Muscle of leg (tissue), 3 donors: ENCODE measurements at regions not wholly inside any gene's neighbourhood (a gene's known extent, or its start where the extent isn't known, plus 50 kb on each side); places are given as distances from the start of the nearest gene placed in this dataset.
"Not testable (repeated sequence)": the region's sequence is repeated elsewhere in the genome, so short reads cannot be mapped to it uniquely, and the experiment has no call there.

Source experiments
- DNase-seq: peaks from one replicate; pipeline ENCODE4 v3.0.0; 2013
- H3K27ac ChIP-seq: one replicate; pipeline ENCODE4 v1.5.1; 2013; ENCODE audit warnings: mild to moderate bottlenecking, low read length, control low read depth
- H3K27me3 ChIP-seq: one replicate; pipeline ENCODE4 v1.6.1; 2013; ENCODE audit warnings: low read length; ENCODE audit not compliant: control insufficient read depth, insufficient read depth
- H3K36me3 ChIP-seq: one replicate; pipeline ENCODE4 v1.6.1; 2013; ENCODE audit warnings: low read length; ENCODE audit not compliant: control insufficient read depth, insufficient read depth
- H3K4me1 ChIP-seq: one replicate; pipeline ENCODE4 v1.6.1; 2013; ENCODE audit warnings: low read length; ENCODE audit not compliant: control insufficient read depth, insufficient read depth
- H3K4me3 ChIP-seq: one replicate; pipeline ENCODE4 v1.5.1; 2013; ENCODE audit warnings: low read length, control low read depth
- H3K9me3 ChIP-seq: replicated peaks from 2 replicates; pipeline ENCODE4 v1.6.1; 2013; ENCODE audit warnings: low read depth, low read length; ENCODE audit not compliant: control insufficient read depth
- WGBS: methylation state at CpG from one replicate; pipeline ENCODE4 v1.1.5; 2013; ENCODE audit warnings: missing lambda C conversion rate; ENCODE audit not compliant: insufficient coverage; 5-methylcytosine and 5-hydroxymethylcytosine counted together

GRCh38 chr3:26042126-26042525, 252.2 kb downstream of the OXSM start:
- not testable (repeated sequence) for H3K27me3 ChIP-seq, H3K4me3 ChIP-seq, H3K9me3 ChIP-seq, H3K27ac ChIP-seq, H3K4me1 ChIP-seq, H3K36me3 ChIP-seq, DNase-seq
- 95% methylated on average over 10 of the region's 12 CpGs for WGBS

GRCh38 chr3:26049951-26050350, 260.1 kb downstream of the OXSM start:
- no peaks in the 10 kb centered on the region for H3K4me1 ChIP-seq
- no peak overlapping the region for H3K27ac ChIP-seq
- WGBS, result 50% methylated on average over 1 of the region's 1 CpG
- H3K9me3 ChIP-seq, result no peaks in the 10 kb centered on the region
- H3K27me3 ChIP-seq, result no peaks in the 10 kb centered on the region
- no peak for DNase-seq
- H3K36me3 ChIP-seq, result no peaks in the 10 kb centered on the region
- no peak overlapping the region for H3K4me3 ChIP-seq

- no peaks in the 10 kb centered on the region for H3K9me3 ChIP-seq
- WGBS, result no CpG with 5 or more reads among the region's 1 CpG
- no peaks in the 10 kb centered on the region for H3K36me3 ChIP-seq
- H3K4me1 ChIP-seq, result no peaks in the 10 kb centered on the region
- no peak overlapping the region for H3K27ac ChIP-seq
- no peaks in the 10 kb centered on the region for H3K27me3 ChIP-seq
- no peak for DNase-seq
- H3K4me3 ChIP-seq, result no peak overlapping the region
Measured at GRCh38 chr3:26050776-26051175, 260.9 kb downstream of the OXSM start.

GRCh38 chr3:26058901-26059321, 269.0 kb downstream of the OXSM start:
- Histone ChIP-seq H3K4me1 (peaks cover 6% of the 10 kb centered on the region), H3K9me3 (no peaks in the 10 kb centered on the region), H3K27ac (peak overlapping the region; percentile 74), H3K4me3 (no peak overlapping the region), H3K36me3 (no peaks in the 10 kb centered on the region), H3K27me3 (no peaks in the 10 kb centered on the region)
- 17% methylated on average over 1 of the region's 4 CpGs for WGBS
- peak; percentile 91 for DNase-seq

GRCh38 chr3:26061947-26062346, 272.1 kb downstream of the OXSM start:
- Histone ChIP-seq H3K27me3 (no peaks in the 10 kb centered on the region), H3K36me3 (no peaks in the 10 kb centered on the region), H3K9me3 (no peaks in the 10 kb centered on the region), H3K4me3 (no peak overlapping the region), H3K27ac (no peak overlapping the region), H3K4me1 (peaks cover 6% of the 10 kb centered on the region)
- no peak for DNase-seq

GRCh38 chr3:26064297-26064696, 274.4 kb downstream of the OXSM start:
- peaks cover 5% of the 10 kb centered on the region for H3K4me1 ChIP-seq
- no peaks in the 10 kb centered on the region for H3K36me3 ChIP-seq
- H3K27me3 ChIP-seq, result no peaks in the 10 kb centered on the region
- H3K9me3 ChIP-seq, result no peaks in the 10 kb centered on the region
- no CpG with 5 or more reads among the region's 1 CpG for WGBS
- H3K27ac ChIP-seq, result no peak overlapping the region
- H3K4me3 ChIP-seq, result no peak overlapping the region
- no peak for DNase-seq

- H3K27ac ChIP-seq, result no peak overlapping the region
- H3K36me3 ChIP-seq, result no peaks in the 10 kb centered on the region
- no peak for DNase-seq
- no peaks in the 10 kb centered on the region for H3K27me3 ChIP-seq
- WGBS, result no CpG with 5 or more reads among the region's 4 CpGs
- H3K4me3 ChIP-seq, result no peak overlapping the region
- H3K9me3 ChIP-seq, result no peaks in the 10 kb centered on the region
- no peaks in the 10 kb centered on the region for H3K4me1 ChIP-seq
Measured at GRCh38 chr3:26068890-26069289, 279.0 kb downstream of the OXSM start.

- no peaks in the 10 kb centered on the region for H3K36me3 ChIP-seq
- DNase-seq, result no peak
- no peaks in the 10 kb centered on the region for H3K9me3 ChIP-seq
- WGBS, result no CpG with 5 or more reads among the region's 1 CpG
- H3K27ac ChIP-seq, result no peak overlapping the region
- no peaks in the 10 kb centered on the region for H3K4me1 ChIP-seq
- no peak overlapping the region for H3K4me3 ChIP-seq
- H3K27me3 ChIP-seq, result no peaks in the 10 kb centered on the region
Measured at GRCh38 chr3:26070854-26071253, 281.0 kb downstream of the OXSM start.

- Histone ChIP-seq H3K4me3 (no peak overlapping the region), H3K9me3 (no peaks in the 10 kb centered on the region), H3K27ac (no peak overlapping the region), H3K36me3 (no peaks in the 10 kb centered on the region), H3K4me1 (no peaks in the 10 kb centered on the region), H3K27me3 (no peaks in the 10 kb centered on the region)
- WGBS, result no CpG with 5 or more reads among the region's 1 CpG
- DNase-seq, result no peak
Measured at GRCh38 chr3:26074080-26074479, 284.2 kb downstream of the OXSM start.

GRCh38 chr3:26078539-26078938, 288.6 kb downstream of the OXSM start:
- Histone ChIP-seq H3K9me3 (no peaks in the 10 kb centered on the region), H3K27me3 (no peaks in the 10 kb centered on the region), H3K4me1 (peaks cover 3% of the 10 kb centered on the region), H3K4me3 (no peak overlapping the region), H3K27ac (no peak overlapping the region), H3K36me3 (no peaks in the 10 kb centered on the region)
- no CpG with 5 or more reads among the region's 1 CpG for WGBS
- no peak for DNase-seq

GRCh38 chr3:26081166-26081565, 291.3 kb downstream of the OXSM start:
- WGBS, result 33% methylated on average over 1 of the region's 1 CpG
- peak; percentile 94 for DNase-seq
- Histone ChIP-seq H3K4me1 (peaks cover 6% of the 10 kb centered on the region), H3K27ac (peak overlapping the region; percentile 49), H3K4me3 (no peak overlapping the region), H3K36me3 (no peaks in the 10 kb centered on the region), H3K27me3 (no peaks in the 10 kb centered on the region), H3K9me3 (no peaks in the 10 kb centered on the region)
